ENCODE measurements at regions not wholly inside any gene's neighbourhood (a gene's known extent, or its start where the extent isn't known, plus 50 kb on each side); places are given as distances from the start of the nearest gene placed in this dataset.

- no peak for DNase-seq (ENCODE audit: low spot score in 2 of 2)
- H3K4me1 ChIP-seq = no peaks in the 10 kb centered on the region
These were observed 819.6 kb upstream of the PTPRD start for GRCh38 chr9:11432361-11432760.

DNA sequence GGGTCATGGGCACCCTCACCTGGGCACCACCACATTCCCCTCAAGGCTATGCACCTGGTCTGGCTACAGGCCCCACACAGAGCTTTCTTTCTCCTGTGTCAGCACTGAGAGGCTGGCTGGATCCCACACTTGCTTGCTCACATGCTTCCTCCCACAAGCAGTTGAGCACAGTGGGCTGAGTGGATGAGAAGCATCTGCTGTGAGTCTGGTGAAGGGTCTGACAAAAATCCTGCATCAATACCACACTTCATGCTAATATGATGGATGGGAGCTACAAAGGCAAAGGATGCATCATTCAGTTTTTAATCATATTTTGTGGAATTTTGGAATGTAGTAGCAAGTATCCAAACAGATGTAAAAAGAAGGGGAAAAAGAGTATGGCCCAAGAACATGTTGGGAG is 830.8 kb upstream of the PTPRD start:
- H3K36me3 ChIP-seq = no peaks in the 10 kb centered on the region
- TF ChIP-seq EP300 (IDR thresholded peaks at IDR 0.05) = no peak
- TF ChIP-seq POLR2AphosphoS5 (IDR thresholded peaks at IDR 0.05) = no peak
- no peak for TF ChIP-seq CTCF (IDR thresholded peaks at IDR 0.05)
- no peaks in the 10 kb centered on the region for H3K4me1 ChIP-seq
- H3K4me3 ChIP-seq = no peak overlapping the region
- H3K9me3 ChIP-seq = no peaks in the 10 kb centered on the region
- no peak overlapping the region for H3K27ac ChIP-seq
- no peaks in the 10 kb centered on the region for H3K27me3 ChIP-seq
- no peak for DNase-seq (ENCODE audit: low spot score in 2 of 2)

More at GRCh38 chr9:11432361-11432760, 819.6 kb upstream of the PTPRD start:
- no peak overlapping the region for H3K4me3 ChIP-seq
- WGBS = 89% methylated on average over 1 of the region's 1 CpG
- H3K9me3 ChIP-seq = no peaks in the 10 kb centered on the region
- TF ChIP-seq CTCF (IDR thresholded peaks at IDR 0.05) = no peak
- TF ChIP-seq EP300 (IDR thresholded peaks at IDR 0.05) = no peak
- no peaks in the 10 kb centered on the region for H3K27me3 ChIP-seq
- no peak overlapping the region for H3K27ac ChIP-seq
- H3K36me3 ChIP-seq = no peaks in the 10 kb centered on the region

GRCh38 chr9:11457825-11458790 is 845.3 kb upstream of the PTPRD start:
- no peak overlapping the region for H3K4me3 ChIP-seq
- TF ChIP-seq EP300 (IDR thresholded peaks at IDR 0.05) (no peak), POLR2A (IDR thresholded peaks at IDR 0.05) (no peak), POLR2AphosphoS5 (IDR thresholded peaks at IDR 0.05) (no peak), CTCF (IDR thresholded peaks at IDR 0.05) (no peak)
- DNase-seq (ENCODE audit: low spot score in 2 of 2) = no peak
- WGBS = 22% methylated on average over 6 of the region's 6 CpGs
- H3K36me3 ChIP-seq = no peaks in the 10 kb centered on the region
- H3K4me1 ChIP-seq = no peaks in the 10 kb centered on the region
- no peak overlapping the region for H3K27ac ChIP-seq
- no peaks in the 10 kb centered on the region for H3K27me3 ChIP-seq
- H3K9me3 ChIP-seq = peaks cover 4% of the 10 kb centered on the region

GRCh38 chr9:11469745-11470144 is 856.9 kb upstream of the PTPRD start:
- DNase-seq (ENCODE audit: low spot score in 2 of 2) = no peak
- Histone ChIP-seq H3K4me3 (no peak overlapping the region), H3K9me3 (no peaks in the 10 kb centered on the region), H3K27ac (no peak overlapping the region), H3K27me3 (no peaks in the 10 kb centered on the region), H3K4me1 (no peaks in the 10 kb centered on the region), H3K36me3 (no peaks in the 10 kb centered on the region)
- WGBS = 93% methylated on average over 1 of the region's 1 CpG
- TF ChIP-seq CTCF (IDR thresholded peaks at IDR 0.05) (no peak), POLR2AphosphoS5 (IDR thresholded peaks at IDR 0.05) (no peak), EP300 (IDR thresholded peaks at IDR 0.05) (no peak)

GRCh38 chr9:11471321-11471720 is 858.5 kb upstream of the PTPRD start:
- no peak for TF ChIP-seq EP300 (IDR thresholded peaks at IDR 0.05)
- no peak for TF ChIP-seq POLR2A (IDR thresholded peaks at IDR 0.05)
- no peak for TF ChIP-seq POLR2AphosphoS5 (IDR thresholded peaks at IDR 0.05)
- no peak for TF ChIP-seq CTCF (IDR thresholded peaks at IDR 0.05)
- 89% methylated on average over 6 of the region's 9 CpGs for WGBS
- H3K36me3 ChIP-seq = no peaks in the 10 kb centered on the region

More at GRCh38 chr9:11471321-11471720, 858.5 kb upstream of the PTPRD start:
- Histone ChIP-seq H3K4me1 (no peaks in the 10 kb centered on the region), H3K27me3 (no peaks in the 10 kb centered on the region), H3K27ac (no peak overlapping the region), H3K4me3 (no peak overlapping the region), H3K9me3 (no peaks in the 10 kb centered on the region)
- DNase-seq (ENCODE audit: low spot score in 2 of 2) = no peak

All from suprapubic skin (tissue), 4 donors.